NOMO-1 treated with dmso at 0.1 percent for 144 hours (cell line): ENCODE measurements at regions not wholly inside any gene's neighbourhood (a gene's known extent, or its start where the extent isn't known, plus 50 kb on each side); places are given as distances from the start of the nearest gene placed in this dataset.

Experiments used
- DNase-seq: peaks from one replicate; lab custom pipeline; 2025; ENCODE audit not compliant: unreplicated experiment; lab: John Stamatoyannopoulos, UW

DNA sequence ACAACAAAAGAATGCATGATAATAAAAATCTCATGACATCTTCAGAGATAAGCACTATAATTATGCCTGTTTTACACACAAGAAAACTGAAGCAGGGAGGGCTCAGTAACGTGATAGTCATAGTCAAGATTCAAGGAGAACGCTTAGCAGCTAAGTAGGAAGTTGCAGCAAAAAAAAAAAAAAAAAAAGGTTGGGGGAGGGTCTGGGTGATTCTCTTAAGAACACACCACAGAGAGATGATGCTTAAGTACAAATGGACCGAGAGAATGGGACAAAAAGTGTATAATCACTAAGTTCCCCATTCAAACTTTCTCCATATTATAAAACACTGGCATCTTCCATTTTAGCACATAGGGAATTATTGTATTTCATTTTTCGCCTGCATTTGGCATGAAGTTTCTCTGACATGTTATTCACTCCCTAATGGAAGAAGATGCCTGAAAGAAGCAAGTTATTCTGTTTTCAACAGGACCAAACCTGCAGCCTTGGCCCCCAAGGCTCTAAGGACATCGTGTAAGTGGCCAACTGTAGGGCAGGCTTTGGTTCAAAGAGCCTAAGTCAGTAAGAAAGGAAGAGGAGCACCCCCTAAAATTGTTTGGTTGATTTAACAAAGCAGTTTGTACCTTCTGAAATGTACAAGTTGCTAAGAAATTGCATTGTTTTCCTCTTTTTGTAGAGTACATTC lies 142.9 kb upstream of the TMPO start:
- no peak for DNase-seq

DNA sequence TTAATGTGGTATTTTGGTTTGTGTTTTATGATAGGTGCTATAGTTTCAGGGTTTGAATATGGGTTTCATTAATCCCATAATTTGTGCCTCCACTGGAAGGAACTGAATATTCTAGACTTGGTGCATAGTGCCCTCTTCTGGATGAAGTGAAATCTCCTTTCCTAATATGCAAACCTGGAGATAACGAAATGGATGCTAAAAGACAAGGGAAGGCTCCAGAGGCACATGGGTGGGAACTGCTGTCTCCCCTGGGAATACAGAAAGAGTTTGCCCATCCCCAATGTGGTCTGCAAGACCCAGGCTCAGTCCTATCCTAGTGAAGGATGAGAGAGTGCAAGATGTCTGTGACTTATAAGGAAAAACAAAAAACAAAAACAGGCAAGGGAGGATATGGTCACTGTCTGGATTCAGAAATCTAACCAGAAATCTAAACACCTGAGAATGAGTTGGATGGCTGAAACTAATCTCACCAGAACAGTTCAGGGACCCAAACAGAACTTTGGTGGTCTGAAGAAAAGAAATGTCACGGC lies 142.3 kb upstream of the TMPO start:
- no peak for DNase-seq

- peak; percentile 4 for DNase-seq
These were observed 141.4 kb upstream of the TMPO start for GRCh38 chr12:98374007-98374406.

GRCh38 chr12:98379106-98379505 lies 136.3 kb upstream of the TMPO start:
- DNase-seq: no peak

DNA sequence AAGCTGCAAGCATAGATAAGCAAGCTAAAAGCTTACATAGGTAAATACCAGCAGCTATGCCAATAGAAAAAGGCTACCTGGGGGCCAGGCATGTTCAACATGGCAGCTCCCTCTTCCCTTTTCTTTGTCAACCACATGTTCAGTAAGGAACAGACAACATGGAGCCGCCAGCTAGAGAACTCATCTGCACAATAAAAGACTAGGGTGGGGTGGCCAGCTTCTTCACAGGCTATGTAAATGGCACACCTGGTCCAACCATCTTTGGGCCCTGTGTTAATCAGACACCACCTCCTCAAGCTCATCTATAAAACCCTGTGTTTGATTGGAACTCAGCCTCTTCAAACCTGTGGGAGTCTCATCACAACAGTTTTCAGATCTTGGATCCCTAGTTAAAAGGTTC lies 129.7 kb upstream of the TMPO start:
- DNase-seq: no peak

DNA sequence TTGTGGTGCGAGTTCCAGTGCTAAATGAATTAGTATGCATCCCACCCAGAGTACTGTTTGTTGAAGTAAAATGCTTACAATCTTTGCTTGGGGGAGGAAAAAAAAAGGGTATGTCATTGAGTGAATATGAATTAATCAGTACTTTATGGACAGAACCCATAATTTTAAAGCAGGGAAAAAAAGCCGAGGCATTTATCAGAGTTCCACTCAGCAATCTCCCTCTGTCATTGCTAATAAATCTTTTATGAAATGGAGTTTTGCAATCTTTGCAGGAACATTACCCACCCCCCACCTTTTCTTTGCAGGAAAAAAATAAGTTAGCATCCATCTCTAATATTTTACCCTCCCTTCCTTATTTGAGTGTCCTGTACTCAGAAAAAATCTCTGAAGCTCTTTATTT lies 127.9 kb upstream of the TMPO start:
- no peak for DNase-seq

GRCh38 chr12:98388126-98388525 lies 127.3 kb upstream of the TMPO start:
- DNase-seq: no peak

- no peak for DNase-seq
These were observed 125.8 kb upstream of the TMPO start for GRCh38 chr12:98389593-98389992.

DNA sequence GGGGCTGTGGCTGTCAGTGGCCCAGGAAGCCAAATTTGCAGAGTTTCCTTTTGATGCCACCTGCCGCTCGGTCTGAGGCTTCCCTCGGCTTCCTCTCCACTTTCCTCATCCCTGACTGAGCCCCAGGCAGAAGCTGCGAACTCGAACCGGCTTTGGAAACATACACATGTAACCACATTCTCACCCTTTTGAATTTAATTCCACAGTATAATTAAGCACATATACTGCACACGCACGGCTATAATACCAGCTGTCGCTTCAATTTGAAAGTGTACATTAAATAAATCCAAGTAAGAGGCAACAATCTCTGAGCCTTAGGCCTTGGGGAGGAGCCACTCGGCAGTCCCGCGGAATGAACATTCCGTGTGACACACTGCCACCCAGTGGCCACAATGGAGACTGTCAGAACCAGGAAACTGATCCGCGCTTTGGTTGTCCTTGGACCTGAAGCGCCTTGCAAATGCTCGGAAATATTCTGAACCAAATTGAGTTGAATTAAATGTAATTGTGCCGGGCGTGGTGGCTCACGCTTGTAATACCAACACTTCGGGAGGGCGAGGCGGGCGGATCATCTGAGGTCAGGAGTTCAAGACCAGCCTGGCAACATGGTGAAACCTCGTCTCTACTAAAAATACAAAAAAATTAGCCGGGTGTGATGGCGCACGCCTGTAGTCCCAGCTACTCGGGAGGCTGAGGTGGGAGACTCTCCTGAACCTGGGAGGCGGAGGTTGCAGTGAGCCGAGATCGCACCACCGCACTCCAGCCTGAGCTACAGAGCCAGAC lies 117.9 kb upstream of the TMPO start:
- DNase-seq: peak; percentile 62

DNA sequence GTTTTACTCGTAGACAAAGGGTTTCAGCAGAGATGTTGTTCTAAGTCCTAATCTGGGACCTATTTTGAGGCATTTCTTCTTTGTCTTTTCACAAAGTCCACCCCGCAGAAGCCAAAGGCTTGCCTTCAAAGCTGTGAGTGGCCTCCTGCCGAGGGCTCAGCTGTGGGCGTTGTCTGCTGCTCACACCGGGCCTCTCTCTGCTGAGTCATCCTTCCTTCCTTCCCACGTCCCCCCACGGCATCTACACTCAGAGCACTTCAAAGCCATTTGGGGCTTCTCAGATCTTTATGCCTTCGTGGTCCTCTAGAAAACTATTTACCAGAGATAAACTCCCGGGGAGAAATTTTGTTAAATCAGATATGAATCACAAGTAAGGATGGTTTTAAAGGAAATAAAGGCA lies 115.9 kb upstream of the TMPO start:
- peak; percentile 61 for DNase-seq

GRCh38 chr12:98401427-98401826 lies 114.0 kb upstream of the TMPO start:
- no peak for DNase-seq

DNA sequence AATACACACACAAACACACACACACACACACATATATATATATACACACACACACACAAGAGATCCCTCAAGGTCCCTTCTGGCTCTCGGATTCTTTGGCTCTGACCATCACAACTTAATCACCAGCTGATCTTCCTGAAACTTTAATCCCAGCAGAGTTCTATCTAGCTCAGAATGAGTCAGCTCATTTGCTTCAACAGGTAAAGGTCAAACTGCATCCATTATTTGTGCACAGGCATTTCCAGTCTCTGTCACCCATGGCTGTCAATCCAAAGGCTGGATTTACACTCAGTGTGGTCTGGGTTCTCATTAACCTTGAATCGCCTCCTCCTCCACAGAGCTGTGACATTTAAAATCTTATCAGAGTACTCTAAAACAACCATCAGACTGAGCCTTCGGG lies 113.3 kb upstream of the TMPO start:
- no peak for DNase-seq

DNA sequence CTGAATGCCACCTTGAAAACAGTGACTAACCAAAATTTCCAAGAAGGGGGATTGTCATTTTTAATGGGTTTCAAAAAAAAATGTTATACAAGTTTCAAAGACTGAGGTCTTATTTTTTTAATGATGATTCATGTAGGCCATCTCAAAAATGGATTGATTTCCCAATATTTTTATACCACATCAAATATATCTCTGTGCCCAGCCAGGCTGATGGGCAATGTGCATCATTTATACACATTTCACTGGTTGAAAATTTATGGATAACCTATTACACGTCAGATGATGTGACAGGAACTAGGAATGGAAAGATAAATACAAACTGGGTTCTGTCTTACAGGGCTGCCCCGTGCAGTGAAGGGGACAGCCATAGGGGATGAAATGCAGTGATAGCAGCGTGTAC lies 112.7 kb upstream of the TMPO start:
- DNase-seq: no peak

DNA sequence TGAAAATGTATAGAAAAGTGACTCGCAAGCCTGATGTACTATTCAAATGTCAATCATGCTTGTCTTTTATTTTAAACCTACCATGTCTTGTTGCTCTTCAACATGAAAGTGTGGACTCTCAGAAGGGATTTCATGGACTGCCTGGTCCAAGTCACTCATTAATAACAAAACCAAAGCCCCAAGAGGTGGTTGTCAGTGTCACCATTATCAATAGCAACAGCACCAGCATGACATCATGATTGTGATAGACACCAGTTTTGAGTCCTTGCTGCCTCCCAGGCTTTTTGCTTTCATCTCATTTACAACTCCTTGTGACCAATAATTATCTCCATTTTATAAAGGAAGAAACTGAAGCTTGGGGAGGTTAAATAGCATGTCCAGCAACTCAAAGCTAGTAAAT lies 112.0 kb upstream of the TMPO start:
- DNase-seq: no peak

DNA sequence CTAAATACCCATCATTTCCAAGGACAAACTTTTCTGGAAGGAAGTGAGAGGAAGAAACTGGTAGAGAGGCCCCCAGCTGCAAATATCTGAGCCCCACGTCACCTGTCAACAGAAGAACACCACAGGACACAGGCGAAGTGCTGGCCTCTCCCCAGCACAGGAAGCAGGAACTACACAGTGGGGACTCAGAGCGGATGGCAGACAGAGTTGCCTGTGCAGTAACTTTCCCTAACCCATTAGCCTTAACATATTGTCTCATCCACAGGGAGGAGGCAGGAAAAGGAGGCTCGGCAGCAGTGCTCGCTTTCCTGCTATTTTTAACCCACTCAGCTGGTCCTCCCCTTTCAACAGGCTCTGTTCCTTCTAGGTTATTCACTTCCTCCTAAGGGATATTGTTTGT lies 111.5 kb upstream of the TMPO start:
- no peak for DNase-seq

- no peak for DNase-seq
These were observed 109.5 kb upstream of the TMPO start for GRCh38 chr12:98405805-98406366.

DNA sequence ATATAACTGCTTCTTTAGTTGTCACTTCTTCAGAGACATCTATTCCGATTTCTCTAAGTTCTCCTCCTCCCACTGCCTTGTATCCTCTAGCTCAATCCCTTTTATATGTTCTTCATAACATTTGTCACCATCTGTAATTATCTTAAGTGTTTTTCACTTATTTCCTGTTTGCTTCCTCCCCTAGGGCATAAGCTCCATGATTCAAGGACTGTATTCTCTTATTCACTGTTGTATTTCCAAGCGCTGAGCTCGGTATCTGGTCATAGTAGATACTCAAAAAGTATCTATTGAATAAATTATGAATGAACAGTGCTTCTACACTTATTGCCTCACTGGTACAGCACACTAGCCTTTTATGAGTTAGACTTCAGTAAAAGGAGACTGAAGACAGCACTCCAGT lies 109.0 kb upstream of the TMPO start:
- DNase-seq: no peak

GRCh38 chr12:98408681-98409080 lies 106.7 kb upstream of the TMPO start:
- DNase-seq: peak; percentile 10

DNA sequence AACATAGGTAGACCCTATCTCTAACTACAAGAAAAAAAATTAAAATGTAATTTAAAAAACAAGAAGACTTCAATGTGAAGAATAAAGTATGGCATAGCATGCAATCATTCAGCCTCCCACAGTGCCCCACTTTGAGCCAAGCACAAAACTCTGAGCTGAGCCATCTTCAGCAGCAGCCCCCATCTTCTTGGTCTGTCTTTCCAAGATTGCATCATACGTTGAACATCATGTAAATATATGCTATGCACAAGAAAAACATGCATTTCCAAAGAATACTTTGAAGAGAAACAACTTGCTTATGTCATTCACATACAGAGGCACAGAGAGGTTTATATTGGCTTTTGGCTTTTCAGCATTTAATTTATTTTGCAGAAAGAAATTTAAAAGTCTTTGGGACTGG lies 105.8 kb upstream of the TMPO start:
- no peak for DNase-seq

- DNase-seq: no peak
These were observed 105.0 kb upstream of the TMPO start for GRCh38 chr12:98410356-98410755.

GRCh38 chr12:98416845-98417244 lies 98.5 kb upstream of the TMPO start:
- DNase-seq: peak; percentile 12

- DNase-seq: peak; percentile 48
These were observed 98.1 kb upstream of the TMPO start for GRCh38 chr12:98417266-98417665.
